Heart left ventricle (tissue), 16 donors: ENCODE measurements at regions not wholly inside any gene's neighbourhood (a gene's known extent, or its start where the extent isn't known, plus 50 kb on each side); places are given as distances from the start of the nearest gene placed in this dataset.

Experiments
- ATAC-seq, 4 donors: fragments of 200-7000 bp; cut with Tn5 transposase; one replicate each; pipeline ENCODE4 v1.9.1; 2020 to 2022; ENCODE audit warnings: moderate library complexity in 4 of 4, mild to moderate bottlenecking in 3 of 4, moderate number of reproducible peaks in 1 of 4
- DNase-seq, 5 donors: peaks; one replicate each; pipeline ENCODE4 v3.0.0-alpha.2; 2020
- H3K27ac ChIP-seq, 12 donors: fragments of 200-600 bp; sonication (generic) in 4 of 12; one replicate each; pipeline versions ENCODE4 v1.5.0 to v1.8.0; 2016 to 2022; ENCODE audit warnings: mild to moderate bottlenecking in 2 of 12
- H3K27me3 ChIP-seq, 9 donors: fragments of 200-600 bp; sonication (generic) in 2 of 9; one replicate each; pipeline versions ENCODE4 v1.5.1 to v1.8.0; 2016 to 2022; ENCODE audit warnings: mild to moderate bottlenecking in 3 of 9
- H3K36me3 ChIP-seq, 9 donors: fragments of 200-600 bp; sonication (generic) in 2 of 9; one replicate each; pipeline versions ENCODE4 v1.5.0 to v1.8.0; 2018 to 2022; ENCODE audit warnings: mild to moderate bottlenecking in 2 of 9
- H3K4me1 ChIP-seq, 12 donors: fragments of 200-600 bp; sonication (generic) in 4 of 12; one replicate each; pipeline versions ENCODE4 v1.5.0 to v1.8.0; 2016 to 2022; ENCODE audit warnings: mild to moderate bottlenecking in 3 of 12
- H3K4me3 ChIP-seq, 12 donors: fragments of 200-600 bp; sonication (generic) in 4 of 12; one replicate each; pipeline versions ENCODE4 v1.5.0 to v1.8.0; 2017 to 2022; ENCODE audit warnings: mild to moderate bottlenecking in 9 of 12, moderate library complexity in 4 of 12
- H3K9me3 ChIP-seq, 12 donors: fragments of 200-600 bp; sonication (generic) in 4 of 12; one replicate each; pipeline versions ENCODE4 v1.5.0 to v1.8.0; 2016 to 2022; ENCODE audit warnings: mild to moderate bottlenecking in 1 of 12
- POLR2A ChIP-seq, 2 donors: fragments of 450-650 bp; IDR thresholded peaks; one replicate each; pipeline ENCODE4 v1.6.1; 2017; ENCODE audit warnings: antibody characterized with exemption in 2 of 2, mild to moderate bottlenecking in 2 of 2, moderate library complexity in 2 of 2
- WGBS, 4 donors: extraction: QIAGEN DNeasy Blood & Tissue Kit in 2 of 4; methylation state at CpG; one replicate each; pipeline versions ENCODE4 v1.1.5 to v1.1.7; 2013 to 2018; 5-methylcytosine and 5-hydroxymethylcytosine counted together
- intact Hi-C, 10 donors: fragments of 100-400 bp; cut with DNase I; formaldehyde crosslinking; loops; one replicate each; pipeline versions ENCODE4 v1.11.1 to v1.14.2; 2022
- TF ChIP-seq, protein P1 (sequence below), 12 donors: fragments of 200-600 bp; sonication (generic) in 4 of 12; IDR thresholded peaks; one replicate each; pipeline versions ENCODE4 v1.5.0 to v1.8.0; 2018 to 2022; ENCODE audit warnings: antibody characterized with exemption in 12 of 12, mild to moderate bottlenecking in 5 of 12
- donor health status: ischemic (EF 13 %, LVEDD 7.1; RV severe dilation, severe dysfunction).
- donor health status: healthy with polysubstance abuse.
- donor health status: DM: no; HTN: yes; CAD: no.
- donor health status: DM: no; HTN: no; CAD: no.
- donor health status: ischemic (EF 25% LVEDD 6.9; RV normal size, moderate dysfunction).
- donor health status: ischemic (EF 25% LVEDD 5.7; RV mildly dilated, moderate dysfunction).
- donor health status: healthy.
- donor health status: DM: yes; HTN: yes; CAD: no.
- donor health status: ischemic (EF 35%, LVEDD 5.7; RV mildly dilated, moderate dysfunction).
- donor health status: nonischemic (EF 11% LVEDD 7.7; RV severe dilation, severe dysfunction).
- donor health status: DM: yes; HTN: yes; CAD: no.
- donor health status: PGD.
- donor health status: ischemic (EF 29% LVEDD 5.4; RV normal size, mild dysfunction).
- donor health status: nonischemic (EF 23%, LVEDD 6.1; RV moderate dilation, normal function).

GRCh38 chr14:86782092-86782580 is 1210.8 kb downstream of the GALC start:
- H3K36me3 ChIP-seq, result no peaks in the 10 kb centered on the region
- 88 to 93% (median 89%) methylated on average over 6 of the region's 6 CpGs for WGBS, 4 donors
- H3K27ac ChIP-seq, result no peak overlapping the region
- TF ChIP-seq, protein P1, sequence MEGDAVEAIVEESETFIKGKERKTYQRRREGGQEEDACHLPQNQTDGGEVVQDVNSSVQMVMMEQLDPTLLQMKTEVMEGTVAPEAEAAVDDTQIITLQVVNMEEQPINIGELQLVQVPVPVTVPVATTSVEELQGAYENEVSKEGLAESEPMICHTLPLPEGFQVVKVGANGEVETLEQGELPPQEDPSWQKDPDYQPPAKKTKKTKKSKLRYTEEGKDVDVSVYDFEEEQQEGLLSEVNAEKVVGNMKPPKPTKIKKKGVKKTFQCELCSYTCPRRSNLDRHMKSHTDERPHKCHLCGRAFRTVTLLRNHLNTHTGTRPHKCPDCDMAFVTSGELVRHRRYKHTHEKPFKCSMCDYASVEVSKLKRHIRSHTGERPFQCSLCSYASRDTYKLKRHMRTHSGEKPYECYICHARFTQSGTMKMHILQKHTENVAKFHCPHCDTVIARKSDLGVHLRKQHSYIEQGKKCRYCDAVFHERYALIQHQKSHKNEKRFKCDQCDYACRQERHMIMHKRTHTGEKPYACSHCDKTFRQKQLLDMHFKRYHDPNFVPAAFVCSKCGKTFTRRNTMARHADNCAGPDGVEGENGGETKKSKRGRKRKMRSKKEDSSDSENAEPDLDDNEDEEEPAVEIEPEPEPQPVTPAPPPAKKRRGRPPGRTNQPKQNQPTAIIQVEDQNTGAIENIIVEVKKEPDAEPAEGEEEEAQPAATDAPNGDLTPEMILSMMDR (IDR thresholded peaks at IDR 0.05), result no peak
- no peak for TF ChIP-seq POLR2A (IDR thresholded peaks at IDR 0.05)
- no peaks in the 10 kb centered on the region for H3K4me1 ChIP-seq
- H3K9me3 ChIP-seq, result no peaks in the 10 kb centered on the region
- intact Hi-C loops, result no loop called here
- no peak overlapping the region for H3K4me3 ChIP-seq
- H3K27me3 ChIP-seq, result no peaks in the 10 kb centered on the region
- ATAC-seq (no peak), DNase-seq (no peak)

DNA sequence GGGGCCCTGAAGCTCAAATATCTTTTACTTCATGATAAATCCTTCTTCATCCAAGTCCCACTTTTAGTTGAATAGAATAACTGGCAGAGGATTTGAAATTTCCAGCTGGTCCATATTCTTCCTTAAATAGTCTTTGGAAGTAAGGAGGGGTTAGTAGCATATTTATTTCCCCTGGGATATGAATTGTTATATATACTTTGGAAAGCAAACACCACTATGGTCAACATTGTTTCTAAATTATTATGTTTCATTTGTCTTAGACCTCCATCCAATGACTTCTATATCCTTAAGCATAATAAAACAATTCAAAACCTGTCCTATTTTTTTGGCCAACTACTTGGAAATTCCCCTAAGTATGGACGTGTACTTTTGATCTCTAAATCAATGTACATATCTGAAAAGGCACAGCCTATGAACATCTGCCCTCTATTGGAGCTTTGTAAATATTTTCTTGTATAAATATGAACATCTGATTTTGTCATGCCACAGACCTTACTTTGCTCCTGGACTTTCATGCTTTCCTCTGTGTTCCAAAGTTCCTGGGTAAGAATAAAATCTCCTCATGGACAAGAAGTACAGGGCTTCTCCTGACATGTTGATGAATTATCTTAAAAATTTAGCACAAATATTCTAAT is 1212.0 kb downstream of the GALC start:
- no peaks in the 10 kb centered on the region for H3K27me3 ChIP-seq
- H3K4me3 ChIP-seq, result no peak overlapping the region
- ATAC-seq, result no peak
- intact Hi-C loops, result no loop called here
- DNase-seq, result no peak
- no peaks in the 10 kb centered on the region for H3K4me1 ChIP-seq
- H3K36me3 ChIP-seq, result no peaks in the 10 kb centered on the region
- H3K9me3 ChIP-seq, result no peaks in the 10 kb centered on the region
- WGBS, 4 donors, result 38 to 48% (median 39%) methylated on average over 1 of the region's 1 CpG
- no peak for TF ChIP-seq POLR2A (IDR thresholded peaks at IDR 0.05)
- no peak overlapping the region for H3K27ac ChIP-seq

DNA sequence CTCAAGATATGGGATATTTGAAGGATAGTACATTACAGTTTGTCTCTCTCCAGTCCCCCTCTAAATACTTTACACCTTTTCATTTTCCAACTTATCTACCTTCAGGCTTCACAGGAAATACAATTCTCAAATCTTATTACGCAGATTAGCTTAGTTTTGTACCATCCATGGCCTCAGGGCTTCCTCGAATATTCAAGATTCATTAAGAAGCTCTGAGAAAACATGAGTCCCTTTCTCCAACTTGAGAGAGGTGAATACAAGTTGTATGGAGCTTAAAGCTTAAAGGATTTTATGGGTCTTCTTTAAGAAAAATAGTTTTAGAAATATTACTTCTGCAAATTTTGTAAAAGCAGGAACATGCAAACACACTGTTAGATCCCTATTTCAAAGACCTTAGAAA is 1212.5 kb downstream of the GALC start:
- no peaks in the 10 kb centered on the region for H3K36me3 ChIP-seq
- H3K27me3 ChIP-seq, result no peaks in the 10 kb centered on the region
- no peaks in the 10 kb centered on the region for H3K4me1 ChIP-seq
- no peak overlapping the region for H3K27ac ChIP-seq
- 67 to 83% (median 81%) methylated on average over 2 of the region's 2 CpGs for WGBS, 4 donors
- intact Hi-C loops, result no loop called here
- DNase-seq, result no peak
- no peak for TF ChIP-seq POLR2A (IDR thresholded peaks at IDR 0.05)
- TF ChIP-seq, protein P1 (IDR thresholded peaks at IDR 0.05), result no peak
- H3K9me3 ChIP-seq, result no peaks in the 10 kb centered on the region
- ATAC-seq, result no peak
- no peak overlapping the region for H3K4me3 ChIP-seq

GRCh38 chr14:86779416-86779815 is 1213.6 kb downstream of the GALC start:
- H3K4me3 ChIP-seq, result no peak overlapping the region
- no peaks in the 10 kb centered on the region for H3K4me1 ChIP-seq
- DNase-seq (no peak), ATAC-seq (no peak)
- no peaks in the 10 kb centered on the region for H3K36me3 ChIP-seq
- intact Hi-C loops, result no loop called here
- whole genome bisulfite sequencing, 4 donors, result 93 to 98% (median 94%) methylated on average over 1 of the region's 1 CpG
- H3K27ac ChIP-seq, result no peak overlapping the region
- TF ChIP-seq, protein P1 (IDR thresholded peaks at IDR 0.05), result no peak
- no peak for TF ChIP-seq POLR2A (IDR thresholded peaks at IDR 0.05)
- H3K27me3 ChIP-seq, result no peaks in the 10 kb centered on the region
- H3K9me3 ChIP-seq, result no peaks in the 10 kb centered on the region
